Loucy (cell line): ENCODE measurements at regions not wholly inside any gene's neighbourhood (a gene's known extent, or its start where the extent isn't known, plus 50 kb on each side); places are given as distances from the start of the nearest gene placed in this dataset.

ENCODE experiments used
- H2AFZ ChIP-seq: fragments of 200-600 bp; sonication (generic); 2 replicates; pipeline ENCODE4 v1.6.0; 2016; ENCODE audit warnings: antibody characterized with exemption, mild to moderate bottlenecking, low read length, moderate library complexity
- H3F3A ChIP-seq: fragments of 200-600 bp; 2 replicates; pipeline ENCODE4 v1.6.0; 2016; ENCODE audit warnings: antibody characterized with exemption, low read depth, mild to moderate bottlenecking
- H3K27me3 ChIP-seq: fragments of 200-600 bp; sonication (generic); 2 replicates; pipeline ENCODE4 v1.6.1; 2014; ENCODE audit warnings: low read length, mild to moderate bottlenecking; ENCODE audit not compliant: insufficient read depth, poor library complexity, severe bottlenecking
- H3K36me3 ChIP-seq: fragments of 200-600 bp; sonication (generic); 2 replicates; pipeline ENCODE4 v1.6.1; 2016; ENCODE audit warnings: low read length; ENCODE audit not compliant: insufficient read depth
- H3K4me1 ChIP-seq: fragments of 200-600 bp; sonication (generic); 2 replicates; pipeline ENCODE4 v1.5.1; 2014; ENCODE audit warnings: low read length, mild to moderate bottlenecking; ENCODE audit not compliant: insufficient read depth, poor library complexity, severe bottlenecking
- H3K4me2 ChIP-seq: fragments of 200-600 bp; sonication (generic); 2 replicates; pipeline ENCODE4 v1.6.0; 2014; ENCODE audit warnings: antibody characterized with exemption, low read length, low read depth, mild to moderate bottlenecking; ENCODE audit not compliant: poor library complexity, severe bottlenecking
- H3K4me3 ChIP-seq: fragments of 200-600 bp; sonication (generic); 2 replicates; pipeline ENCODE4 v1.5.1; 2014; ENCODE audit warnings: low read length, mild to moderate bottlenecking, mixed read lengths; ENCODE audit not compliant: poor library complexity, severe bottlenecking
- H3K79me2 ChIP-seq: fragments of 200-600 bp; sonication (generic); 2 replicates; pipeline ENCODE4 v1.6.1; 2014; ENCODE audit warnings: low read length; ENCODE audit not compliant: insufficient read depth
- H3K9ac ChIP-seq: fragments of 200-600 bp; sonication (generic); 2 replicates; pipeline ENCODE4 v1.6.0; 2014; ENCODE audit warnings: mild to moderate bottlenecking, low read depth, low read length, moderate library complexity; ENCODE audit not compliant: poor library complexity, severe bottlenecking
- H3K9me2 ChIP-seq: fragments of 200-600 bp; sonication (generic); replicated peaks from 2 replicates; pipeline ENCODE4 v1.6.1; 2016; ENCODE audit warnings: low read depth, low read length, mixed read lengths
- H3K9me3 ChIP-seq: fragments of 200-600 bp; sonication (generic); 2 replicates; pipeline ENCODE4 v1.6.1; 2014; ENCODE audit warnings: mild to moderate bottlenecking, antibody characterized with exemption, low read length, low read depth; ENCODE audit not compliant: insufficient read depth
- H4K20me1 ChIP-seq: fragments of 200-600 bp; sonication (generic); 2 replicates; pipeline ENCODE4 v1.6.0; 2014; ENCODE audit warnings: antibody characterized with exemption, low read length, mild to moderate bottlenecking; ENCODE audit not compliant: insufficient read depth, poor library complexity, severe bottlenecking
- CTCF ChIP-seq: fragments of 200-600 bp; sonication (generic); conservative IDR thresholded peaks from 2 replicates; pipeline ENCODE4 v1.5.1; 2014; ENCODE audit warnings: mild to moderate bottlenecking, antibody characterized with exemption, low read length
- EZH2phosphoT487 ChIP-seq: fragments of 200-600 bp; IDR thresholded peaks from 2 replicates; pipeline ENCODE4 v1.6.1; 2018; ENCODE audit warnings: antibody characterized with exemption, mild to moderate bottlenecking, moderate library complexity, borderline replicate concordance

GRCh38 chr16:54647725-54648221 lies 282.9 kb upstream of the IRX5 start:
- no peak for TF ChIP-seq EZH2phosphoT487

GRCh38 chr16:54647216-54647615 lies 283.4 kb upstream of the IRX5 start:
- no peak for TF ChIP-seq CTCF
- TF ChIP-seq EZH2phosphoT487, result no peak

More at GRCh38 chr16:54647725-54648221, 282.9 kb upstream of the IRX5 start:
- peaks cover 4% of the 10 kb centered on the region for H3K4me1 ChIP-seq
- no peak overlapping the region for H3K4me3 ChIP-seq
- no peaks in the 10 kb centered on the region for H3F3A ChIP-seq
- no peaks in the 10 kb centered on the region for H4K20me1 ChIP-seq
- no peaks in the 10 kb centered on the region for H3K9me3 ChIP-seq
- H3K4me2 ChIP-seq, result no peak overlapping the region
- H3K9ac ChIP-seq, result no peak overlapping the region
- H3K9me2 ChIP-seq, result no peaks in the 10 kb centered on the region
- H3K36me3 ChIP-seq, result no peaks in the 10 kb centered on the region
- no peaks in the 10 kb centered on the region for H3K79me2 ChIP-seq
- no peak overlapping the region for H2AFZ ChIP-seq
- H3K27me3 ChIP-seq, result no peaks in the 10 kb centered on the region

GRCh38 chr16:54645345-54645744 lies 285.3 kb upstream of the IRX5 start:
- no peaks in the 10 kb centered on the region for H3K4me1 ChIP-seq
- H3K9ac ChIP-seq, result no peak overlapping the region
- no peaks in the 10 kb centered on the region for H3K27me3 ChIP-seq
- no peak overlapping the region for H3K4me3 ChIP-seq
- no peaks in the 10 kb centered on the region for H3K79me2 ChIP-seq
- TF ChIP-seq CTCF (no peak), EZH2phosphoT487 (no peak)
- H3K4me2 ChIP-seq, result no peak overlapping the region
- no peaks in the 10 kb centered on the region for H3K36me3 ChIP-seq
- no peak overlapping the region for H2AFZ ChIP-seq
- no peaks in the 10 kb centered on the region for H3K9me3 ChIP-seq
- H3K9me2 ChIP-seq, result no peaks in the 10 kb centered on the region
- no peaks in the 10 kb centered on the region for H3F3A ChIP-seq
- no peaks in the 10 kb centered on the region for H4K20me1 ChIP-seq

More at GRCh38 chr16:54647216-54647615, 283.4 kb upstream of the IRX5 start:
- Histone ChIP-seq H4K20me1 (no peaks in the 10 kb centered on the region), H3K27me3 (no peaks in the 10 kb centered on the region), H3F3A (no peaks in the 10 kb centered on the region), H2AFZ (no peak overlapping the region), H3K4me1 (no peaks in the 10 kb centered on the region), H3K79me2 (no peaks in the 10 kb centered on the region), H3K4me2 (no peak overlapping the region), H3K9ac (no peak overlapping the region), H3K4me3 (no peak overlapping the region), H3K9me3 (no peaks in the 10 kb centered on the region), H3K9me2 (no peaks in the 10 kb centered on the region), H3K36me3 (no peaks in the 10 kb centered on the region)

GRCh38 chr16:54636221-54636793 lies 294.4 kb upstream of the IRX5 start:
- no peaks in the 10 kb centered on the region for H3F3A ChIP-seq
- H3K9ac ChIP-seq, result no peak overlapping the region
- no peak overlapping the region for H3K4me3 ChIP-seq
- H3K27me3 ChIP-seq, result no peaks in the 10 kb centered on the region
- H3K4me1 ChIP-seq, result no peaks in the 10 kb centered on the region
- no peak overlapping the region for H3K4me2 ChIP-seq
- H3K9me3 ChIP-seq, result no peaks in the 10 kb centered on the region
- no peaks in the 10 kb centered on the region for H3K79me2 ChIP-seq
- H3K36me3 ChIP-seq, result no peaks in the 10 kb centered on the region
- H3K9me2 ChIP-seq, result no peaks in the 10 kb centered on the region
- H2AFZ ChIP-seq, result no peak overlapping the region
- TF ChIP-seq CTCF, result no peak
- TF ChIP-seq EZH2phosphoT487, result no peak
- no peaks in the 10 kb centered on the region for H4K20me1 ChIP-seq
